SK-N-MC (cell line): ENCODE measurements at regions not wholly inside any gene's neighbourhood (a gene's known extent, or its start where the extent isn't known, plus 50 kb on each side); places are given as distances from the start of the nearest gene placed in this dataset.
A peak's percentile ranks its signal among the peaks of the same experiment; 100 is the strongest.

Experiments
- DNase-seq: peaks from one replicate; pipeline ENCODE4 v3.0.0-alpha.2; 2011; ENCODE audit warnings: low read depth, low spot score
- H3K27ac ChIP-seq: fragments of 200-600 bp; sonication (generic); 2 replicates; pipeline ENCODE4 v1.5.1; 2016; ENCODE audit warnings: mixed run types
- H3K36me3 ChIP-seq: fragments of 200-600 bp; sonication (generic); 2 replicates; pipeline ENCODE4 v1.6.1; 2017; ENCODE audit warnings: antibody characterized with exemption, low read length, mixed read lengths; ENCODE audit not compliant: insufficient read depth
- H3K4me3 ChIP-seq: fragments of 200-600 bp; sonication (generic); 2 replicates; pipeline ENCODE4 v1.5.1; 2016
- H3K9ac ChIP-seq: fragments of 200-600 bp; sonication (generic); 2 replicates; pipeline ENCODE4 v1.8.0; 2017; ENCODE audit warnings: mixed run types, mixed read lengths; ENCODE audit not compliant: insufficient read length
- H3K9me3 ChIP-seq: fragments of 200-600 bp; sonication (generic); 2 replicates; pipeline ENCODE4 v1.6.1; 2017; ENCODE audit warnings: low read depth, mild to moderate bottlenecking, antibody characterized with exemption, low read length, moderate library complexity, mixed read lengths
- EZH2 ChIP-seq: fragments of 200-600 bp; sonication (generic); IDR thresholded peaks from one replicate; pipeline ENCODE4 v1.6.1; 2017; ENCODE audit warnings: antibody characterized with exemption
- FOXP2 ChIP-seq: optimal IDR thresholded peaks from 2 replicates; pipeline ENCODE3; 2011; ENCODE audit warnings: mild to moderate bottlenecking, moderate library complexity; ENCODE audit not compliant: insufficient read depth; ENCODE audit errors: extremely low read length, control extremely low read depth
- POLR2AphosphoS5 ChIP-seq: IDR thresholded peaks from 2 replicates; pipeline ENCODE4 v1.6.1; 2012; ENCODE audit warnings: mild to moderate bottlenecking, low read depth, low read length, borderline replicate concordance

DNA sequence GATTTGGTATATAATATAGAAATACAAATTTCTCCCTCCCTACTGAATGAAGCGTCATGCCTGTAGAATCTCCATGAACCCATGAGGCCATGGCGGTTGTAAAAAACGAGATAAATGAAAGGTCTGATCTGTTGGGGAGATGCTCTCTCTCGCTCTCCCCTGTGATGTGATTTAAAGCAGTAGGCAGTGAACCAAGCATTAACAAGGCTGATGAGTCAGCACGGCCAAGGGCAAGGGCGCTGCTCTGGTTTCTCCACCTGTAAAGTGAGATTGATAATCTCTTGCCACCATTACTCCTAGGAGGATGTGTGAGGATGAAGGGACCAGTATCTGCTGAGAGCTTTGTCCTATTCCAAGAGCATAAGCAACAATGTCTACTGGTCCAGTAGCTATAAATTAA is 553.3 kb downstream of the CMPK2 start:
- no peak overlapping the region for H3K9ac ChIP-seq
- no peaks in the 10 kb centered on the region for H3K9me3 ChIP-seq
- TF ChIP-seq FOXP2 (no peak), POLR2AphosphoS5 (no peak), EZH2 (no peak)
- no peaks in the 10 kb centered on the region for H3K36me3 ChIP-seq
- no peak overlapping the region for H3K4me3 ChIP-seq
- H3K27ac ChIP-seq = no peak overlapping the region
- no peak for DNase-seq

DNA sequence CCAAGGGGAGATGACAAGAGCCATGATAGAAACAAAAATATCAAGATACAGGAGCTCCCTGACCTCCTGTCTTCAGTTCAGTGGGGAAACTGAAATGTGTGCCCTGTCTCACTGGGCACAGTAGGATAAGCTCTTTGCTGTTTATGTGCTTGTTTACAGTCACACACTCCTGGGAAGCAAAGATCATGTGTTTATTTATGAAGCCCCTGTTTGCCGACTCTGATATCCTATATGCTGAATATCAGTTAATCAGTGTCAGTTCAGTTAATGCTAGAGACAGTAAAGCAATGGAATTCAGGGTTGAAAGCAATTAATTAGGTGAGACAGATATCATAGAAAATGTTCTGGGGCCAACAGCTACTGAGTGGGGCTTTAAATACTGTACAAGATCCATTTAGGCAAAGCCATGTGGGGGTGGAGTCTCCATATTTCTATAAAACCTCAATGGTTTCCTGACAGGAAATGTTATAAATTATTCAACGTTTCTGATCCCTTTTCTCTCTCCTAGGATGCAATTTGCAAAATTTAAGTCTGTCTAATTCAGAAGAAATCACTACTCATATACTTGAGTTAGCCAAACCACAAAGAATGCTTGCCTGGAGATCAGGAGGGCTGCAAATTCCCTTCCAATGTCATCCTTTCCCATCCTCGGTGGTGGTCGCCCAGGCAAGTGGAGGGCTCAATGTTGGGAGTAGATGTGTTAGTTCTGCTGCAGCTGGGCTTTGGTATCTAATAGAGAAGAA is 551.3 kb downstream of the CMPK2 start:
- TF ChIP-seq EZH2 (no peak), POLR2AphosphoS5 (peak; percentile 60; the same call in 1 of the 2 replicates), FOXP2 (peak; percentile 97)
- peak; percentile 96 for DNase-seq
- Histone ChIP-seq H3K27ac (peak overlapping the region; percentile 73), H3K9ac (no peak overlapping the region), H3K4me3 (peak overlapping the region; percentile 67), H3K36me3 (no peaks in the 10 kb centered on the region), H3K9me3 (no peaks in the 10 kb centered on the region)

DNA sequence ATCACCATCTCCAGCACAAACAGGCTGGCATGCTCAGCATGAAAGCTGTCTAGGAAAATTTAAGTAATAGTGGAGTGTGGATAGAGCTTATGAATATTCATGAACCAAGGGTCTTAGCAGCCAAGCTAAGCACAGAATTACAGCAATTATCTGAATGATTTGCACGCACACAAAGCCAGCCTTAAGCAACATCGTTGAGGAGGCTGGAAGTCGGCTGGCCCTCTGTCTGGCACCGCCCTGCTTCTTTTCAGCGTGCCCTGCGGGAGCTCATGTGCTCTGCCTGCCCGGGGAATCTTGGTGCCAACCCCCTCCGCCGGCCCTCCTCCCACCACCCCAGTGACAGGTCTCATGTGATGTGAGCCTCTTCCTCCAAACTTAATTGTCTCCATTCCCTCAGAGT is 540.1 kb downstream of the CMPK2 start:
- H3K9me3 ChIP-seq = no peaks in the 10 kb centered on the region
- TF ChIP-seq EZH2 (no peak), POLR2AphosphoS5 (no peak; the same call in 1 of the 2 replicates), FOXP2 (no peak)
- peak overlapping the region; percentile 79; the same call in 1 of the 2 replicates for H3K27ac ChIP-seq
- DNase-seq = peak; percentile 96
- H3K4me3 ChIP-seq = peak overlapping the region; percentile 48
- H3K36me3 ChIP-seq = no peaks in the 10 kb centered on the region
- no peak overlapping the region for H3K9ac ChIP-seq

DNA sequence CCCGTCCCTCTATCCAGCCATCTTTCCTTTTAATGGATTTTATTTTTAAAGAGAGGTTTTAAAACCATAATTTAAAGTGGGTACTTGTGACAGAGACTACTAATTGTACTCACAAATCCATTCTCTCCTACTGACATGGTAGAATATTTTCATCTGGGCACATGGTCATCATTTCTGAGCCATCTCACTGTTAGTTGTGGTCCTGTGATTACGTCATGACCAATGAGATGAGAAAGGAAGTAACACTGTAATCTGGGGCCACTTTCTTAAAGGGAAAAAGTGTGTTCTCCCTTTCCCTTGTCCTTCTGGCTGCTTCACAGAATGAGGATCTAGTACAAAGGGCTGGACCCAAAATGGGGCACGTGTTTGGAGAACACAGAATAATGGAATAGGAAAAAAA is 538.7 kb downstream of the CMPK2 start:
- no peaks in the 10 kb centered on the region for H3K36me3 ChIP-seq
- H3K27ac ChIP-seq = no peak overlapping the region
- H3K4me3 ChIP-seq = no peak overlapping the region
- TF ChIP-seq POLR2AphosphoS5 = no peak
- TF ChIP-seq EZH2 = no peak
- TF ChIP-seq FOXP2 = no peak
- no peaks in the 10 kb centered on the region for H3K9me3 ChIP-seq
- DNase-seq = no peak
- H3K9ac ChIP-seq = no peak overlapping the region

DNA sequence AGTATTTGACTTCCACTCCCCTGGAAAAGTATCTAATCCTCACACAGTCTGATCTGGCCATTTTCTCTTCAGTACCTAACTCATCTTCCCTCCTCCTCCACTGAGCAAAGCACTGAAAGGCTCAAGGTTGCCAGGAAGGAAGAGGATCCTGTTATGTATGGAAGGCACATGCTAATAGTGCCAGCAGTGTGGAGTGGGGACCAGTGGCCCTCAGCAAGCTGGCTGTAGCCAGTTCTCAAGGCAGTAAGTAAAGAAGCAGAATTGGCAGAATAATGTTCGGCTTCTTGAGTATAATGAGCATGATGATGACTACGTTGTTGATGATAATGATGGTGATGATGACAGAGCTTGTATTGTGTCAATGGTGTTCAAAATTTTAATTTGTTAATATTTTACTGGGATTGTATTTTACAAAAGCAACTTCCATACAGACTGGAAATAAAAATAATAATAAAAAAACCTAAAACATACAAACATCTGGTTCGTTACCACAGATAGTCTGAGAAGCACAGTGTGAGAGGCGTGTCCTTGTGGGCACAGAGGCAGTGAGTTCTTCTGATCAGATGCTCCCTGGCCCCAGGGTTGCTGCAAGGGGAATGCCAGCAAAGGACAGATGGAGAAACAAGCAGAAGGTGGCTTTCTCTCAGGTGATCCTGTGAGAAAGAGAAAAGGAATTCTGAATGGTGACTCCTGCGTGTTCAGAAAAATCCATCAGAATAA is 528.8 kb downstream of the CMPK2 start:
- Histone ChIP-seq H3K9ac (no peak overlapping the region), H3K9me3 (no peaks in the 10 kb centered on the region), H3K4me3 (no peak overlapping the region), H3K27ac (no peak overlapping the region), H3K36me3 (no peaks in the 10 kb centered on the region)
- TF ChIP-seq FOXP2 (no peak), EZH2 (no peak), POLR2AphosphoS5 (no peak)
- DNase-seq = no peak

DNA sequence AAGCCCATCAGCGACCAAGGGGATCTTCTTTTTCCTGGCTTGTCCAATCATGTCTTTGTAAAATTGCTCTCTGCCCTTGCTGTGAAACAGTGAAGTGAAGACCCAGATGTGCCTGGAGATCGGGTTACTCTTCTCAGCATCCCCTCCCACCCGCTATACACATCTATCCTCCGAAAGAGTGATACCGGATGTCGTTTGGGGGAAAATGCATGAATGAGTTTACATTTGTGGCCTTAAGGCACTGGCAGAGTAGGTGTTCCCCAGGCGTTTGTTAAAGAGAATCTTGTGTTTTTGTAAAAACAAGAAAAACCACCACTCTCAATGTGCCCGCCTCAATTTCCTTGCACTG is 528.3 kb downstream of the CMPK2 start:
- no peaks in the 10 kb centered on the region for H3K9me3 ChIP-seq
- no peaks in the 10 kb centered on the region for H3K36me3 ChIP-seq
- H3K27ac ChIP-seq = no peak overlapping the region
- no peak overlapping the region for H3K4me3 ChIP-seq
- TF ChIP-seq POLR2AphosphoS5 = no peak
- no peak for TF ChIP-seq EZH2
- TF ChIP-seq FOXP2 = no peak
- no peak overlapping the region for H3K9ac ChIP-seq
- no peak for DNase-seq

DNA sequence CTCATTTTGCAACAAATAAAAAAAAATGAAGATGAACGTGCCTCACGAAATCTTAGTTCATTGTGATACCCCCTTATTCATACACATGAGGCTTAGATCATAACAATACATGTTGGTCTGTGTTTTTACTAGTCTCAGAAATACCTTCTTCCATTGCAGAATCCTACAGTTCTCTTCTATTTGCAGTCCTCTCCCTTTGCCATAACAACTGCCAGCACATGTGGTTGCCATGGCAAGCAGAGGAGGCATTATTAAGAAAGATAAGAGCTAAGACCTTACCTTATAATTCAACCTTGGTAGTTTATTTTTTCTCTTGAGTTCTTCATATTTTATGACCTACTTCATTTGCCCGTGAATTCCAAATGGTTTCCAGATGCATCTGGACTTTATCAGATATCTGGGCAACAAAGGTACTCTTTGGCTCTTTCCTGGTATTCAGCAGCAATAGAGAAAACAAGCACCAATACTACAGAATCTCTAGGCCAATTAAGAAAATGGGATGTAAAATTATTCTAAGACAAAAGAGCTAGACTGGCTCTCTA is 524.0 kb downstream of the CMPK2 start:
- Histone ChIP-seq H3K9me3 (no peaks in the 10 kb centered on the region), H3K9ac (no peak overlapping the region), H3K36me3 (no peaks in the 10 kb centered on the region), H3K4me3 (no peak overlapping the region), H3K27ac (no peak overlapping the region)
- no peak for TF ChIP-seq POLR2AphosphoS5
- TF ChIP-seq EZH2 = no peak
- TF ChIP-seq FOXP2 = no peak
- no peak for DNase-seq

DNA sequence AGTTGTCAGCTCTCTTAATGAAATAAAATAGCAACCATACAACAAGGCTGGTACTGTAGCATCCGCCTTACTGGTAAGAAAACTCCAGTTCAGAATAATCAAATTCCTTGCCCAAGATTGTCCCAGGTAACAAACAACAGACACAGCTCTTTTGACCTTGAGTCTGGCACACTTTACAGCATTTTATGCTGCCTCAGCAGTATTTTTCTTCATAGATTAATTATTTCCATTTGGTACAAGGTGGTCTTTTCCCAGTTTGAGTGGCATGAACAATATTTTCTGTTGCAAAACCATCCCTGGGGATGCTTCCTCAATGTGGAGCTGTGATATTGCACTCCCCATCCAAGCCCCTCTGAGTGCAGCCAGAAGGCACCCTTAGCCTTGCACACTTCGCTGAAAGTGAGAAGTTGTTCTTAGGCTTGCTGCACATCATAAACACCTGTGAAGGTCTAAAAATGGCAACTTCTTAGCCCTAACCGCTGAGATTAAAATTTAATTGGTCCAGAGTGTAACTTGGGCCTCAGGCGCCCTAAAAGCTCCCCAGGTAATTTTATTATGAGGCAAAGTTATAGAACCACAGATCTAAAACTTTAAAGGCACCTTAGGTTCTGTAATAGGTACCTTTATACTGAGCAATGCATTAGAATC is 523.3 kb downstream of the CMPK2 start:
- TF ChIP-seq EZH2 (no peak), FOXP2 (no peak), POLR2AphosphoS5 (no peak)
- no peak overlapping the region for H3K4me3 ChIP-seq
- no peaks in the 10 kb centered on the region for H3K36me3 ChIP-seq
- H3K27ac ChIP-seq = no peak overlapping the region
- no peaks in the 10 kb centered on the region for H3K9me3 ChIP-seq
- H3K9ac ChIP-seq = no peak overlapping the region
- no peak for DNase-seq
